ENCODE measurements at regions not wholly inside any gene's neighbourhood (a gene's known extent, or its start where the extent isn't known, plus 50 kb on each side); places are given as distances from the start of the nearest gene placed in this dataset.
"Not testable (repeated sequence)": the region's sequence is repeated elsewhere in the genome, so short reads cannot be mapped to it uniquely, and the experiment has no call there.

- Histone ChIP-seq H3K27me3 (ENCODE audit: control insufficient read depth, insufficient read depth, low read length) (no peaks in the 10 kb centered on the region), H3K27ac (ENCODE audit: low read depth, low read length) (no peak overlapping the region), H3K4me1 (ENCODE audit: control insufficient read depth, insufficient read depth, low read length) (no peaks in the 10 kb centered on the region), H3K36me3 (ENCODE audit: control insufficient read depth, insufficient read depth, low read length) (no peaks in the 10 kb centered on the region), H3K9me3 (ENCODE audit: control insufficient read depth, insufficient read depth, low read depth, low read length) (peaks cover 8% of the 10 kb centered on the region; the same call in 1 of the 2 replicates), H3K9ac (ENCODE audit: low read length) (no peak overlapping the region), H3K4me3 (ENCODE audit: low read depth, low read length) (no peak overlapping the region)
Observed at GRCh38 chr10:61225939-61226338, 227.2 kb downstream of the TMEM26 start.

- H3K9me3 ChIP-seq (ENCODE audit: control insufficient read depth, insufficient read depth, low read depth, low read length), result peaks cover 8% of the 10 kb centered on the region; the same call in 1 of the 2 replicates
- H3K27ac ChIP-seq (ENCODE audit: low read depth, low read length), result no peak overlapping the region
- H3K4me3 ChIP-seq (ENCODE audit: low read depth, low read length), result no peak overlapping the region
- no peak overlapping the region for H3K9ac ChIP-seq (ENCODE audit: low read length)
- H3K27me3 ChIP-seq (ENCODE audit: control insufficient read depth, insufficient read depth, low read length), result no peaks in the 10 kb centered on the region
- H3K4me1 ChIP-seq (ENCODE audit: control insufficient read depth, insufficient read depth, low read length), result no peaks in the 10 kb centered on the region
- no peaks in the 10 kb centered on the region for H3K36me3 ChIP-seq (ENCODE audit: control insufficient read depth, insufficient read depth, low read length)
Observed at GRCh38 chr10:61223576-61223975, 229.6 kb downstream of the TMEM26 start.

- Histone ChIP-seq H3K9me3 (ENCODE audit: control insufficient read depth, insufficient read depth, low read depth, low read length) (no peaks in the 10 kb centered on the region), H3K27me3 (ENCODE audit: control insufficient read depth, insufficient read depth, low read length) (no peaks in the 10 kb centered on the region), H3K36me3 (ENCODE audit: control insufficient read depth, insufficient read depth, low read length) (no peaks in the 10 kb centered on the region), H3K27ac (ENCODE audit: low read depth, low read length) (no peak overlapping the region), H3K9ac (ENCODE audit: low read length) (no peak overlapping the region), H3K4me1 (ENCODE audit: control insufficient read depth, insufficient read depth, low read length) (no peaks in the 10 kb centered on the region), H3K4me3 (ENCODE audit: low read depth, low read length) (no peak overlapping the region)
Observed at GRCh38 chr10:61219696-61220095, 233.5 kb downstream of the TMEM26 start.

GRCh38 chr10:61217851-61218565 is 235.2 kb downstream of the TMEM26 start:
- Histone ChIP-seq H3K4me3 (ENCODE audit: low read depth, low read length) (no peak overlapping the region), H3K9ac (ENCODE audit: low read length) (no peak overlapping the region), H3K27ac (ENCODE audit: low read depth, low read length) (no peak overlapping the region), H3K36me3 (ENCODE audit: control insufficient read depth, insufficient read depth, low read length) (no peaks in the 10 kb centered on the region), H3K27me3 (ENCODE audit: control insufficient read depth, insufficient read depth, low read length) (no peaks in the 10 kb centered on the region), H3K4me1 (ENCODE audit: control insufficient read depth, insufficient read depth, low read length) (no peaks in the 10 kb centered on the region), H3K9me3 (ENCODE audit: control insufficient read depth, insufficient read depth, low read depth, low read length) (no peaks in the 10 kb centered on the region)

GRCh38 chr10:61215246-61215645 is 237.9 kb downstream of the TMEM26 start:
- Histone ChIP-seq H3K9me3 (ENCODE audit: control insufficient read depth, insufficient read depth, low read depth, low read length) (no peaks in the 10 kb centered on the region), H3K4me3 (ENCODE audit: low read depth, low read length) (no peak overlapping the region), H3K27ac (ENCODE audit: low read depth, low read length) (no peak overlapping the region), H3K9ac (ENCODE audit: low read length) (no peak overlapping the region), H3K36me3 (ENCODE audit: control insufficient read depth, insufficient read depth, low read length) (no peaks in the 10 kb centered on the region), H3K4me1 (ENCODE audit: control insufficient read depth, insufficient read depth, low read length) (peaks cover 3% of the 10 kb centered on the region; the same call in 1 of the 2 replicates), H3K27me3 (ENCODE audit: control insufficient read depth, insufficient read depth, low read length) (no peaks in the 10 kb centered on the region)

GRCh38 chr10:61211468-61211867 is 241.7 kb downstream of the TMEM26 start:
- H3K9ac ChIP-seq (ENCODE audit: low read length), result no peak overlapping the region
- no peaks in the 10 kb centered on the region for H3K27me3 ChIP-seq (ENCODE audit: control insufficient read depth, insufficient read depth, low read length)
- H3K27ac ChIP-seq (ENCODE audit: low read depth, low read length), result no peak overlapping the region
- H3K36me3 ChIP-seq (ENCODE audit: control insufficient read depth, insufficient read depth, low read length), result no peaks in the 10 kb centered on the region
- H3K4me1 ChIP-seq (ENCODE audit: control insufficient read depth, insufficient read depth, low read length), result peaks cover 3% of the 10 kb centered on the region; the same call in 1 of the 2 replicates
- no peak overlapping the region for H3K4me3 ChIP-seq (ENCODE audit: low read depth, low read length)
- H3K9me3 ChIP-seq (ENCODE audit: control insufficient read depth, insufficient read depth, low read depth, low read length), result no peaks in the 10 kb centered on the region

- Histone ChIP-seq H3K4me1 (ENCODE audit: control insufficient read depth, insufficient read depth, low read length) (no peaks in the 10 kb centered on the region), H3K27ac (ENCODE audit: low read depth, low read length) (no peak overlapping the region), H3K27me3 (ENCODE audit: control insufficient read depth, insufficient read depth, low read length) (no peaks in the 10 kb centered on the region)
Observed at GRCh38 chr10:61197057-61197456, 253.1 kb upstream of the RHOBTB1 start.

GRCh38 chr10:61195211-61195610 is 251.2 kb upstream of the RHOBTB1 start:
- Histone ChIP-seq H3K36me3 (ENCODE audit: control insufficient read depth, insufficient read depth, low read length) (no peaks in the 10 kb centered on the region), H3K4me3 (ENCODE audit: low read depth, low read length) (no peak overlapping the region), H3K4me1 (ENCODE audit: control insufficient read depth, insufficient read depth, low read length) (no peaks in the 10 kb centered on the region), H3K9ac (ENCODE audit: low read length) (no peak overlapping the region), H3K27me3 (ENCODE audit: control insufficient read depth, insufficient read depth, low read length) (no peaks in the 10 kb centered on the region), H3K9me3 (ENCODE audit: control insufficient read depth, insufficient read depth, low read depth, low read length) (peaks cover 16% of the 10 kb centered on the region), H3K27ac (ENCODE audit: low read depth, low read length) (no peak overlapping the region)

More at GRCh38 chr10:61197057-61197456, 253.1 kb upstream of the RHOBTB1 start:
- Histone ChIP-seq H3K9me3 (ENCODE audit: control insufficient read depth, insufficient read depth, low read depth, low read length) (peaks cover 14% of the 10 kb centered on the region), H3K9ac (ENCODE audit: low read length) (no peak overlapping the region), H3K36me3 (ENCODE audit: control insufficient read depth, insufficient read depth, low read length) (no peaks in the 10 kb centered on the region), H3K4me3 (ENCODE audit: low read depth, low read length) (no peak overlapping the region)

- H3K9me3 ChIP-seq (ENCODE audit: control insufficient read depth, insufficient read depth, low read depth, low read length), result peaks cover 16% of the 10 kb centered on the region
- H3K27me3 ChIP-seq (ENCODE audit: control insufficient read depth, insufficient read depth, low read length); H3K4me3 ChIP-seq (ENCODE audit: low read depth, low read length); H3K36me3 ChIP-seq (ENCODE audit: control insufficient read depth, insufficient read depth, low read length); H3K27ac ChIP-seq (ENCODE audit: low read depth, low read length); H3K9ac ChIP-seq (ENCODE audit: low read length); H3K4me1 ChIP-seq (ENCODE audit: control insufficient read depth, insufficient read depth, low read length): not testable (repeated sequence)
Observed at GRCh38 chr10:61192589-61192988, 248.6 kb upstream of the RHOBTB1 start.

- H3K27ac ChIP-seq (ENCODE audit: low read depth, low read length), result no peak overlapping the region
- peaks cover 16% of the 10 kb centered on the region for H3K9me3 ChIP-seq (ENCODE audit: control insufficient read depth, insufficient read depth, low read depth, low read length)
- no peaks in the 10 kb centered on the region for H3K4me1 ChIP-seq (ENCODE audit: control insufficient read depth, insufficient read depth, low read length)
- H3K4me3 ChIP-seq (ENCODE audit: low read depth, low read length), result no peak overlapping the region
- H3K36me3 ChIP-seq (ENCODE audit: control insufficient read depth, insufficient read depth, low read length), result no peaks in the 10 kb centered on the region
- no peak overlapping the region for H3K9ac ChIP-seq (ENCODE audit: low read length)
- H3K27me3 ChIP-seq (ENCODE audit: control insufficient read depth, insufficient read depth, low read length), result no peaks in the 10 kb centered on the region
Observed at GRCh38 chr10:61192042-61192441, 248.1 kb upstream of the RHOBTB1 start.

GRCh38 chr10:61189912-61190311 is 245.9 kb upstream of the RHOBTB1 start:
- H3K9ac ChIP-seq (ENCODE audit: low read length), result no peak overlapping the region
- no peak overlapping the region for H3K4me3 ChIP-seq (ENCODE audit: low read depth, low read length)
- H3K27me3 ChIP-seq (ENCODE audit: control insufficient read depth, insufficient read depth, low read length), result no peaks in the 10 kb centered on the region
- no peaks in the 10 kb centered on the region for H3K4me1 ChIP-seq (ENCODE audit: control insufficient read depth, insufficient read depth, low read length)
- H3K9me3 ChIP-seq (ENCODE audit: control insufficient read depth, insufficient read depth, low read depth, low read length), result peaks cover 16% of the 10 kb centered on the region
- H3K36me3 ChIP-seq (ENCODE audit: control insufficient read depth, insufficient read depth, low read length), result no peaks in the 10 kb centered on the region
- H3K27ac ChIP-seq (ENCODE audit: low read depth, low read length), result no peak overlapping the region
